Kidney epithelial cell (primary cell): ENCODE measurements at regions not wholly inside any gene's neighbourhood (a gene's known extent, or its start where the extent isn't known, plus 50 kb on each side); places are given as distances from the start of the nearest gene placed in this dataset.

Source experiments
- DNase-seq: peaks from one replicate; pipeline ENCODE4 v3.0.0-alpha.2; 2010; ENCODE audit warnings: low read depth
- H3K27me3 ChIP-seq: 2 replicates; pipeline ENCODE4 v1.6.0; 2011; ENCODE audit warnings: low read length; ENCODE audit not compliant: control insufficient read depth, insufficient read depth
- H3K36me3 ChIP-seq: 2 replicates; pipeline ENCODE4 v1.5.1; 2011; ENCODE audit warnings: low read length; ENCODE audit not compliant: control insufficient read depth, insufficient read depth
- H3K4me3 ChIP-seq: 2 replicates; pipeline ENCODE4 v1.5.1; 2011; ENCODE audit warnings: low read depth, mild to moderate bottlenecking, control low read depth, low read length
- CTCF ChIP-seq: IDR thresholded peaks from 2 replicates; pipeline ENCODE4 v1.5.1; 2011; ENCODE audit warnings: mild to moderate bottlenecking, moderate library complexity, low read length, control low read depth, inconsistent platforms; ENCODE audit not compliant: insufficient read depth, poor library complexity, severe bottlenecking

DNA sequence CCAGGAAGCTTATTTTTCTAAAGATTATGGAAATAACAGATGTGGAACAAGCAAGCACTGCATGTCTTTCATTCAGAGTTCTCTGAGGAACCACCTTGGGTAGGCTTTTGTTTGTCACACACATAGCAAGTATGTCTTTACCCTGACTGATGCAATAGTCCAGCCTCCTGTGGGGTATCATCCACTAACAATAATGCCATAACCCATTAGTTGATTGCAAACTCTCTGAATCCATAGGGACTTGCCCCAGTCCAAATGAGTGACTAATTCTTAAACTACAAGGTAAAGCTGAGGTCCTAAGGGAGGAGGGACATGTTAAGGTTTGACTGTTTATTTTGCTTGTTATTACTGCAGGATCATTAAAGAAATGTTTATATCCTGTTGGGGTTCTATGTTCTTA, 151.4 kb upstream of the PRPS1L1 start:
- no peak for DNase-seq
- no peaks in the 10 kb centered on the region for H3K27me3 ChIP-seq
- H3K4me3 ChIP-seq = no peak overlapping the region
- no peak for TF ChIP-seq CTCF
- H3K36me3 ChIP-seq = no peaks in the 10 kb centered on the region

DNA sequence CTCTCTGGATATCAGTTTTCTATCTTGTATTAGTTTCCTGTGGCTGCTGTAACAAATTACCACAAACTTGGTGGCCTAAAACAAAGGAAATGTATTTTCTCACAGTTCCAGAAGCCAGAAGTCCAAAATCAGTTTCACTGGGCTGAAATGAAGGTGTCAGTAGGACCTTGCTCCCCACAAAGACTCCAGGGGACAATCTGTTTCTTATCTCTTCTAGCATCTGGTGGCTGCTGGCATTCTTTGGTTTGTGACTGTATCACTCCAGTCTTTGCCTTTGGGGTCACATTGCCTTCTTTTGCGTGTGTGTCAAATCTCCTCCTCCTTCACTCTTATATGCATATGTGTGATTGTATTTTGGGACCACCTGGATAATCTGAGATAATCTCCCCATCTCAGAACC, 153.0 kb upstream of the PRPS1L1 start:
- Histone ChIP-seq H3K27me3 (no peaks in the 10 kb centered on the region), H3K4me3 (no peak overlapping the region), H3K36me3 (no peaks in the 10 kb centered on the region)
- DNase-seq = no peak
- TF ChIP-seq CTCF = no peak

- Histone ChIP-seq H3K27me3 (no peaks in the 10 kb centered on the region), H3K4me3 (no peak overlapping the region), H3K36me3 (no peaks in the 10 kb centered on the region)
- no peak for TF ChIP-seq CTCF
- no peak for DNase-seq
Observed at GRCh38 chr7:18189500-18190126, 162.0 kb upstream of the PRPS1L1 start.

DNA sequence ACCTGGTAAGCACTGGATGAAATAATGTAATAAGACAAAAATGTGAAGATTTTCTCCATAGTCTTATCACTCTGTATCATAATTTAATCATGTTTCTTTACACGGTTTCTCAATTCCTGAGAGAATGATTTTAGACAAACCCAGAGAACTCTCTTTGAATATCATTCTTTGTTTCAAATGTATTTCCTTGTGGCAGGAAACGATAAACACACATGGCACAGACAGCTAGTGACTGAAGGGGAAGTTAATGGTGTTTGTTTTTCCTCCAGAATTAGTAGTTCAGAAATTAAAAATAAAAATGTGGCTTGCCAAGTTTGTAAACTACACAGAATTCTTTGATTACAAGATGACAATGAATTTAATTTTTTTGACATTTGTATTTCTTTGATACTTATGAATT, 163.7 kb upstream of the PRPS1L1 start:
- H3K27me3 ChIP-seq = no peaks in the 10 kb centered on the region
- no peak for DNase-seq
- H3K36me3 ChIP-seq = no peaks in the 10 kb centered on the region
- no peak overlapping the region for H3K4me3 ChIP-seq
- TF ChIP-seq CTCF = no peak

DNA sequence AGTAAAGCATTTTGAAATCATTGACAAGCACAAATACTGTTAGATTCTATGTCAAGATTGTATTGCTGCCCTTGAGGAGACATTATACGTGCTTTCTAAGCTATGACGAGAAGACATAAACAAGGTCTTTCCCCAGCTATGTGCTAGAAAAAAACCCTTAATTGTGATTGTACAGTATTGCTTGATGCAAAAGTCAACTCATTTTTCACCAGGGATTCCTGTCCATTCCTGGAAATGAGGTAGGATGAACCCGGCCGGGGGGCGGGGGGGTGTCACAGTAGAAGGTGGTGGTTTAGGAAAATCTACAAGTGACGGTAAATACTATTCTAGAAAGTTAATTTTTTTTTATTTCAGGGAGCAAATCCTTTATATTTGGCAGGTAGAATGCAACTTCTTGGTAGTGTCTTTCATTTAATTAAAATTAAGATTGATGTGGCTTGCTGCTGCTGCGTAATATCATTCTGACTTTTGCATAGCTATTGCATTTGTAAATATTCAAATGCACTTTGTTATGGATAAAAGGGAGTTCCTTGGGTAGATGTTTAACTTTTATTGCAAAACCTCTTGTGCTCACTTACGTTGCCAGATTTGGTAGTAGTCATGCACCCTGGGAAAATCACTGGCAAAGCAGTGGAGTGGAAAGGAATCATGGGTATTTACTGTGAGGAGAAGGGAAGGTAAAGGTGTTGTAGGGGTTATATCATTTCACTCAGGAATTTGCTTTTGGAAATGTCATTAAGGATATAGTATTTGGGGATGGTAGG, 164.4 kb upstream of the PRPS1L1 start:
- Histone ChIP-seq H3K4me3 (no peak overlapping the region), H3K27me3 (no peaks in the 10 kb centered on the region), H3K36me3 (no peaks in the 10 kb centered on the region)
- no peak for TF ChIP-seq CTCF
- DNase-seq = peak; percentile 9
